DOHH2 (cell line): ENCODE measurements at regions not wholly inside any gene's neighbourhood (a gene's known extent, or its start where the extent isn't known, plus 50 kb on each side); places are given as distances from the start of the nearest gene placed in this dataset.

Experiments
- H3F3A ChIP-seq: fragments of 200-600 bp; sonication (generic), shearing (Covaris generic); 2 replicates; pipeline ENCODE4 v1.6.0; 2016; ENCODE audit warnings: antibody characterized with exemption, mild to moderate bottlenecking; ENCODE audit not compliant: control insufficient read depth, insufficient read depth
- H3K27ac ChIP-seq: fragments of 200-600 bp; sonication (generic); 2 replicates; pipeline ENCODE4 v1.5.1; 2014; ENCODE audit warnings: low read depth, mild to moderate bottlenecking, low read length, moderate library complexity
- H3K27me3 ChIP-seq: fragments of 200-600 bp; sonication (generic); 2 replicates; pipeline ENCODE4 v1.6.1; 2014; ENCODE audit warnings: mild to moderate bottlenecking, low read length, mixed read lengths; ENCODE audit not compliant: control insufficient read depth
- H3K36me3 ChIP-seq: fragments of 200-600 bp; sonication (generic); 2 replicates; pipeline ENCODE4 v1.6.1; 2014; ENCODE audit warnings: mild to moderate bottlenecking, low read length, moderate library complexity, mixed read lengths; ENCODE audit not compliant: control insufficient read depth
- H3K4me1 ChIP-seq: fragments of 200-600 bp; sonication (generic); 2 replicates; pipeline ENCODE4 v1.6.1; 2014; ENCODE audit warnings: mild to moderate bottlenecking, low read length, mixed read lengths; ENCODE audit not compliant: control insufficient read depth
- H3K4me2 ChIP-seq: fragments of 200-600 bp; sonication (generic); 2 replicates; pipeline ENCODE4 v1.6.0; 2014; ENCODE audit warnings: mild to moderate bottlenecking, low read length, moderate library complexity
- H3K4me3 ChIP-seq: fragments of 200-600 bp; sonication (generic); 2 replicates; pipeline ENCODE4 v1.5.1; 2014; ENCODE audit warnings: mild to moderate bottlenecking, low read length, mixed read lengths
- H3K79me2 ChIP-seq: fragments of 200-600 bp; sonication (generic); 2 replicates; pipeline ENCODE4 v1.6.1; 2014; ENCODE audit warnings: mild to moderate bottlenecking, low read length, mixed read lengths; ENCODE audit not compliant: control insufficient read depth
- H3K9me2 ChIP-seq: fragments of 200-600 bp; sonication (generic); replicated peaks from 2 replicates; pipeline ENCODE4 v1.6.1; 2014; ENCODE audit warnings: mild to moderate bottlenecking, low read length, mixed read lengths; ENCODE audit not compliant: control insufficient read depth
- H3K9me3 ChIP-seq: fragments of 200-600 bp; sonication (generic); 2 replicates; pipeline ENCODE4 v1.6.1; 2014; ENCODE audit warnings: antibody characterized with exemption, low read length, mixed read lengths; ENCODE audit not compliant: control insufficient read depth, insufficient read depth
- H4K20me1 ChIP-seq: fragments of 200-600 bp; sonication (generic); 2 replicates; pipeline ENCODE4 v1.6.0; 2014; ENCODE audit warnings: low read depth, mild to moderate bottlenecking, antibody characterized with exemption, low read length, moderate library complexity; ENCODE audit not compliant: control insufficient read depth, insufficient read depth
- CTCF ChIP-seq: fragments of 200-600 bp; sonication (generic); IDR thresholded peaks from one replicate; pipeline ENCODE4 v1.5.1; 2014; ENCODE audit warnings: antibody characterized with exemption, mild to moderate bottlenecking, low read depth, low read length; ENCODE audit not compliant: poor library complexity, severe bottlenecking
- EZH2phosphoT487 ChIP-seq: fragments of 200-600 bp; sonication (generic); IDR thresholded peaks from 2 replicates; pipeline ENCODE4 v1.6.1; 2017; ENCODE audit warnings: borderline replicate concordance, mild to moderate bottlenecking, antibody characterized with exemption, low read length, moderate library complexity, mixed read lengths

- no peaks in the 10 kb centered on the region for H3K9me2 ChIP-seq
- no peaks in the 10 kb centered on the region for H3K9me3 ChIP-seq
- no peak overlapping the region for H3K4me3 ChIP-seq
- H4K20me1 ChIP-seq, result no peaks in the 10 kb centered on the region
- no peak overlapping the region for H3K27ac ChIP-seq
- H3K36me3 ChIP-seq, result no peaks in the 10 kb centered on the region
- no peak for TF ChIP-seq CTCF
- TF ChIP-seq EZH2phosphoT487, result no peak
- no peaks in the 10 kb centered on the region for H3K79me2 ChIP-seq
- H3F3A ChIP-seq, result no peaks in the 10 kb centered on the region
- H3K27me3 ChIP-seq, result no peaks in the 10 kb centered on the region
- H3K4me2 ChIP-seq, result no peak overlapping the region
- no peaks in the 10 kb centered on the region for H3K4me1 ChIP-seq
Observed at GRCh38 chr13:47503475-47503874, 497.6 kb downstream of the SUCLA2 start.

GRCh38 chr13:47502166-47502565, 498.9 kb downstream of the SUCLA2 start:
- no peaks in the 10 kb centered on the region for H3K79me2 ChIP-seq
- H4K20me1 ChIP-seq, result no peaks in the 10 kb centered on the region
- no peaks in the 10 kb centered on the region for H3K27me3 ChIP-seq
- no peak overlapping the region for H3K4me2 ChIP-seq
- H3K9me3 ChIP-seq, result no peaks in the 10 kb centered on the region
- no peaks in the 10 kb centered on the region for H3K4me1 ChIP-seq
- H3K4me3 ChIP-seq, result no peak overlapping the region
- H3F3A ChIP-seq, result no peaks in the 10 kb centered on the region
- H3K36me3 ChIP-seq, result no peaks in the 10 kb centered on the region
- H3K27ac ChIP-seq, result no peak overlapping the region
- no peak for TF ChIP-seq CTCF
- no peak for TF ChIP-seq EZH2phosphoT487
- no peaks in the 10 kb centered on the region for H3K9me2 ChIP-seq

GRCh38 chr13:47499358-47500150, 501.5 kb downstream of the SUCLA2 start:
- Histone ChIP-seq H3K27ac (no peak overlapping the region), H3K4me3 (no peak overlapping the region), H3K9me3 (no peaks in the 10 kb centered on the region), H3K4me1 (no peaks in the 10 kb centered on the region), H3K27me3 (no peaks in the 10 kb centered on the region), H3K36me3 (no peaks in the 10 kb centered on the region), H3K4me2 (no peak overlapping the region), H4K20me1 (no peaks in the 10 kb centered on the region), H3F3A (no peaks in the 10 kb centered on the region), H3K79me2 (no peaks in the 10 kb centered on the region), H3K9me2 (no peaks in the 10 kb centered on the region)
- no peak for TF ChIP-seq CTCF
- no peak for TF ChIP-seq EZH2phosphoT487
